Type B pancreatic cell (in vitro differentiated cells): ENCODE measurements at regions not wholly inside any gene's neighbourhood (a gene's known extent, or its start where the extent isn't known, plus 50 kb on each side); places are given as distances from the start of the nearest gene placed in this dataset.

Source experiments
- DNase-seq: peaks from one replicate; pipeline ENCODE4 v3.0.0; 2021; ENCODE audit warnings: mixed read lengths; ENCODE audit not compliant: unreplicated experiment; ENCODE audit errors: extremely low spot score
- H3K27ac Mint-ChIP-seq: 2 replicates; pipeline ENCODE4 v1.8.0; 2021; ENCODE audit warnings: mild to moderate bottlenecking, mixed read lengths
- H3K27me3 Mint-ChIP-seq: 2 replicates; pipeline ENCODE4 v1.8.0; 2021; ENCODE audit warnings: mixed read lengths
- H3K36me3 Mint-ChIP-seq: 2 replicates; pipeline ENCODE4 v1.8.0; 2021; ENCODE audit warnings: mixed read lengths
- H3K4me1 Mint-ChIP-seq: one replicate; pipeline ENCODE4 v1.8.0; 2021; ENCODE audit warnings: mixed read lengths; ENCODE audit not compliant: unreplicated experiment
- H3K4me3 Mint-ChIP-seq: 2 replicates; pipeline ENCODE4 v1.8.0; 2021; ENCODE audit warnings: mild to moderate bottlenecking, mixed read lengths
- H3K9me3 Mint-ChIP-seq: 2 replicates; pipeline ENCODE4 v1.8.0; 2021; ENCODE audit warnings: mixed read lengths
- TF ChIP-seq, protein P1 (sequence below): fragments of 200-600 bp; sonication (generic); conservative IDR thresholded peaks from 2 replicates; pipeline ENCODE4 v1.5.0; 2021; ENCODE audit warnings: antibody characterized with exemption, mild to moderate bottlenecking

DNA sequence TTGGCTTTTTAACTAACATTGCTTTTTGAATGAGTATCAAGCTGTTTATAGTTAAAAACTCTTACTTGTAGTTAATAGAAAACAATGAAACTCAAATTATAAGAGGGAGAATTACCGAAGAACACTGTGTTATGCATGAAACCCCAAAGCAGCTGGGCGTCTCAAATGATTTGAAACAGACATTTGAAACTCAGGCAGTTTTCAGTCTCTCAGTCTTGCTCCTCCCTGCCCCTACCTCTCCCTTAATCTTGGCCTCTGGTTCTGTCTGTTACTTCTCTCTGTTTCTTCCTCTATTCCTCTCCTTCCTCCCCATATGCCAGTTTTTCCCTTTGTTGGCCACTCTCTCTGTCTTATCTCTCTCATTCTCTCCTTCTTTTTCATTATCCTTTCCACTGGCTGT lies 118.3 kb upstream of the SYNPR start:
- DNase-seq, result no peak
- TF ChIP-seq, protein P1, sequence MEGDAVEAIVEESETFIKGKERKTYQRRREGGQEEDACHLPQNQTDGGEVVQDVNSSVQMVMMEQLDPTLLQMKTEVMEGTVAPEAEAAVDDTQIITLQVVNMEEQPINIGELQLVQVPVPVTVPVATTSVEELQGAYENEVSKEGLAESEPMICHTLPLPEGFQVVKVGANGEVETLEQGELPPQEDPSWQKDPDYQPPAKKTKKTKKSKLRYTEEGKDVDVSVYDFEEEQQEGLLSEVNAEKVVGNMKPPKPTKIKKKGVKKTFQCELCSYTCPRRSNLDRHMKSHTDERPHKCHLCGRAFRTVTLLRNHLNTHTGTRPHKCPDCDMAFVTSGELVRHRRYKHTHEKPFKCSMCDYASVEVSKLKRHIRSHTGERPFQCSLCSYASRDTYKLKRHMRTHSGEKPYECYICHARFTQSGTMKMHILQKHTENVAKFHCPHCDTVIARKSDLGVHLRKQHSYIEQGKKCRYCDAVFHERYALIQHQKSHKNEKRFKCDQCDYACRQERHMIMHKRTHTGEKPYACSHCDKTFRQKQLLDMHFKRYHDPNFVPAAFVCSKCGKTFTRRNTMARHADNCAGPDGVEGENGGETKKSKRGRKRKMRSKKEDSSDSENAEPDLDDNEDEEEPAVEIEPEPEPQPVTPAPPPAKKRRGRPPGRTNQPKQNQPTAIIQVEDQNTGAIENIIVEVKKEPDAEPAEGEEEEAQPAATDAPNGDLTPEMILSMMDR, result no peak
- H3K4me1 Mint-ChIP-seq, result no peaks in the 10 kb centered on the region
- H3K27me3 Mint-ChIP-seq, result peaks cover 22% of the 10 kb centered on the region
- H3K27ac Mint-ChIP-seq, result no peak overlapping the region
- no peaks in the 10 kb centered on the region for H3K9me3 Mint-ChIP-seq
- no peak overlapping the region for H3K4me3 Mint-ChIP-seq
- H3K36me3 Mint-ChIP-seq, result no peaks in the 10 kb centered on the region

DNA sequence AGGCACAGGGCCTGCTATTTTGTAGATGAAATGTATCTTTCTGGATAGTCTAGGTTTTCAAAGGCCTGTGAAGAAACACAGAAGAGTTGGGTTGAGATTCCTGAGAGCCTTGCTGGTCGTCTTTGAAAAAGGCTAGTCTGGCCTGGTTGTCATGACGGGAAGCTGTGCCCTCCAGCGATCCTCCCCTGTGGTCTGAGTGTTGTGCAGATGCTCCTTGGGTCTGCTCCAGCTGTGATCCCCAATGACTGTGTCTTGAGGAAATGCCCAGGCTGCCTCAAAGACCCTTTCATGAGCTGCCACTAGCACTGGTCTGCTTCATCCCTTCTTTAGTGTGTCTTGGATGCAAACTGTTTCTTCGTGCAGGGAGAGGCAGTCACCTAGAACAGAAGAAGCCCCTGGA lies 111.0 kb upstream of the SYNPR start:
- H3K36me3 Mint-ChIP-seq, result no peaks in the 10 kb centered on the region

DNA sequence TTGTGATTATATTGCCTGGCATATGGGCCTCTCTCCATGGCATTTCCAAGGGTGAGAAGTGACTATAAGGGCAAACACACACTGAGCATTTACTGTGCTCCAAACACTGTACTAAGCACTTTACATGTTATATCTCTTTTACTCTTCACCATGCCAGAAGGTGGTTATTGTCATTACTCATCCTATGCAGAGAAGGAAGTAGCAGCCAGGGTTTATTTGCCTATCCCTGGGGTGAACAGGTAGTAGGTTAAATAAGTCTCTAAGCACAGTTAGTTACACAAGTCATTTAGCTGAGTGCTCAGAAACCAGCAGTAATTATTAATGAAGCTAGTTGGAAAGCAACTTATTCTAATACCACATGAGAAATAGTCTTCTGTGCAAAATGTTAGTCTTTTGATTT lies 109.9 kb upstream of the SYNPR start:
- no peaks in the 10 kb centered on the region for H3K4me1 Mint-ChIP-seq
- DNase-seq, result no peak
- TF ChIP-seq, protein P1, result no peak
- peaks cover 5% of the 10 kb centered on the region for H3K27me3 Mint-ChIP-seq
- no peaks in the 10 kb centered on the region for H3K9me3 Mint-ChIP-seq
- H3K36me3 Mint-ChIP-seq, result no peaks in the 10 kb centered on the region
- peak overlapping the region; percentile 4 for H3K27ac Mint-ChIP-seq
- no peak overlapping the region for H3K4me3 Mint-ChIP-seq

More for the DNA sequence above, 111.0 kb upstream of the SYNPR start:
- Mint-ChIP-seq H3K27me3 (peaks cover 9% of the 10 kb centered on the region), H3K4me3 (no peak overlapping the region), H3K4me1 (no peaks in the 10 kb centered on the region), H3K27ac (no peak overlapping the region), H3K9me3 (no peaks in the 10 kb centered on the region)
- DNase-seq, result no peak
- TF ChIP-seq, protein P1, result no peak

DNA sequence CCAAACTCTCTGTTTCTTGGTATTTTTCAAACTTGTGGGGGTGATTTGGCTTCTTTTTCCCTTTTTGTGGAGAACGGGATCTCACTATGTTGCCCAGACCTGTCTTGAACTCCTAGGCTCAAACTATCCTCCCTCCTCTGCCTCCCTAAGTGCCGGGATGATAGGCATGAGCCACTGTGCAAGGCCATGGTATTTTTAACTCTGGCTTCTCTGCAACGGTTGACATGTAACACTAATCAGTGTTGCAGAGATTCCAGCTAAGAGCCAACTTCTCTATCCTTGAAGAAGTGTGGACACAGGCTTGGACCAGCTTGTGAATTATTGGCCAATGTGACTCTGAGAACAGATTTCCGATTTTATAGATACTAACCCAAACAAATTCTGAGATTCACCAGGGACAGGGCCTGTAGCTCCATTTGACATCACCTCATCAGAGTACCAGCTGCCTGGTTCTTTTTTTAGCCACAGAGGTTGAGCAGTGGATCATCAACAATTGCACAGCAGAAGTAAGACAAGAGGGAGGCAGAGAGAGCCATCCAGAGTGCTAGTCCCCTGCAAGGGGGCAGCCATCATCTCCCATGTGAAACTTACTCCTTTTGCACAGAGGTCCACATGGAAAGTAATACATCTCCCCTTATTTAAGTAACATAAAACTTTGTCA lies 98.1 kb upstream of the SYNPR start:
- H3K27me3 Mint-ChIP-seq, result peaks cover 25% of the 10 kb centered on the region
- no peaks in the 10 kb centered on the region for H3K4me1 Mint-ChIP-seq
- DNase-seq, result no peak
- TF ChIP-seq, protein P1, result no peak
- H3K27ac Mint-ChIP-seq, result no peak overlapping the region
- no peaks in the 10 kb centered on the region for H3K9me3 Mint-ChIP-seq
- H3K36me3 Mint-ChIP-seq, result no peaks in the 10 kb centered on the region
- H3K4me3 Mint-ChIP-seq, result no peak overlapping the region

DNA sequence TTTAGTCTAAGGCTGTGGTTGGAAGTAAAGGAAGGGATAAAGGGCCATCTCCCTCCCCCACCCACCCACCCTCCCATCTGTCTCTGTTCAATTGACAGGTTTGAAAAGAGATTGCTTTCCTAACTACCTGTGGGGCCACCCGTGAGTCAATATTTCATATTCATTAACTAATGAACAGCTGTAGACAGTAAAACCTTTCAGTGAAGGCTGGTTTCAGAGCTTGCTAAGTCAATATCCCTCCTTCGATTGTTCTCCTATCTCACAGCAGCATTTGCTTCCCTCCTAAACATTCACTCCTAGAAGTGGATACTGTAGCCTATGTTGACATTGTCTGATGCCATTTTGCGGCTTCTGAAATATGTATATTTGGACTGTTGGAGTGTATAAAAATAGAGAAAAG lies 85.9 kb upstream of the SYNPR start:
- Mint-ChIP-seq H3K27ac (no peak overlapping the region), H3K36me3 (no peaks in the 10 kb centered on the region), H3K9me3 (no peaks in the 10 kb centered on the region), H3K4me3 (no peak overlapping the region), H3K4me1 (no peaks in the 10 kb centered on the region), H3K27me3 (peaks cover 52% of the 10 kb centered on the region)
- DNase-seq, result no peak
- TF ChIP-seq, protein P1, result no peak

DNA sequence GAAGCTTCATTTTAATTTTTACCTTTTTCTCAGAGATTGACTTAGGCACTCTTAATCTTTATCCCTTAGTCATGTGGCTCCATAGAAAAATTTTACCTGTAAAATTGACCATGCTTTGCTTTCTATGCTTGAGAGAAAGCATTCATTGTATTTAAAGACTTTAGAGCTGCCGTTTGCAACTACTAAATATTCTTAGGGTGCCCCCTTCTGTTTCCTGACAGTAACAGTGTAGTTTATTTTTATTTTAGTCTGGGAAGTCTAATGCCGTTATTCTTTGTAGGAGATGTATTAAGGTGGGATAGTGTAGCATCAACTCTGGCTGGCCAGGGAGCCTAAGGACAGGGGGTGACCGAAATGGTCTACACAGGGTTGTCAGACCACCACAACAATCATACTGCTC lies 84.5 kb upstream of the SYNPR start:
- Mint-ChIP-seq H3K4me1 (peaks cover 5% of the 10 kb centered on the region), H3K4me3 (no peak overlapping the region), H3K27me3 (peaks cover 45% of the 10 kb centered on the region), H3K27ac (no peak overlapping the region), H3K9me3 (no peaks in the 10 kb centered on the region), H3K36me3 (no peaks in the 10 kb centered on the region)
- TF ChIP-seq, protein P1, result peak; percentile 78
- no peak for DNase-seq
